Ovary (tissue), 7 donors: ENCODE measurements at regions not wholly inside any gene's neighbourhood (a gene's known extent, or its start where the extent isn't known, plus 50 kb on each side); places are given as distances from the start of the nearest gene placed in this dataset.

Experiments
- DNase-seq, 5 donors: peaks; one replicate each; pipeline ENCODE4 v3.0.0-alpha.2; 2019 to 2020
- H3K27ac ChIP-seq, 2 donors: fragments of 200-600 bp; one replicate each; pipeline versions ENCODE4 v1.5.1 to v1.8.0; 2019 to 2022
- H3K27me3 ChIP-seq: fragments of 200-600 bp; one replicate; pipeline ENCODE4 v1.8.0; 2022
- H3K36me3 ChIP-seq: fragments of 200-600 bp; sonication (generic); one replicate; pipeline ENCODE4 v1.5.1; 2019
- H3K4me1 ChIP-seq: one replicate; pipeline ENCODE4 v1.8.1; 2013; ENCODE audit warnings: mild to moderate bottlenecking, moderate library complexity; ENCODE audit not compliant: insufficient read depth
- H3K4me3 ChIP-seq: fragments of 200-600 bp; sonication (generic); one replicate; pipeline ENCODE4 v1.5.1; 2017
- H3K9me3 ChIP-seq, 2 donors: fragments of 200-600 bp in 1 of 2; sonication (generic) in 1 of 2; one replicate each; pipeline versions ENCODE4 v1.5.1 to v1.8.1; 2013 to 2019; ENCODE audit warnings: mild to moderate bottlenecking in 1 of 2, moderate library complexity in 1 of 2
- CTCF ChIP-seq, 3 donors: fragments of 450-650 bp in 2 of 3; fragments of 200-600 bp in 1 of 3; IDR thresholded peaks; one replicate each; pipeline versions ENCODE4 v1.5.1 to v1.8.0; 2016 to 2022; ENCODE audit warnings: antibody characterized with exemption in 3 of 3, mild to moderate bottlenecking in 1 of 3
- EP300 ChIP-seq: sonication (generic); formaldehyde crosslinking; IDR thresholded peaks from one replicate; pipeline ENCODE4 v1.6.1; 2017; ENCODE audit warnings: antibody characterized with exemption
- POLR2A ChIP-seq: fragments of 450-650 bp; IDR thresholded peaks from one replicate; pipeline ENCODE4 v1.6.1; 2017; ENCODE audit warnings: antibody characterized with exemption, mild to moderate bottlenecking, moderate library complexity
- WGBS, 3 donors: extraction: QIAGEN DNeasy Blood & Tissue Kit in 1 of 3; methylation state at CpG; one replicate each; pipeline versions ENCODE4 v1.1.5 to v1.1.7; 2013 to 2017; 5-methylcytosine and 5-hydroxymethylcytosine counted together
- intact Hi-C, 4 donors: fragments of 100-400 bp; cut with DNase I; formaldehyde crosslinking; loops; one replicate each; pipeline versions ENCODE4 v1.11.0 to v1.15.1; 2022 to 2023
- donor health status: DM: no; HTN: no; CAD: no; lungs with moderate emphysema.
- donor health status: DM: no; HTN: no; CAD: no.
- donor health status: Bipolar disorder and iron deficiency.
- donor health status: DM: no; HTN: no; CAD: no.
- donor health status: DM: yes; HTN: yes; CAD: no.

- Histone ChIP-seq H3K36me3 (no peaks in the 10 kb centered on the region), H3K27me3 (no peaks in the 10 kb centered on the region), H3K9me3 (no peaks in the 10 kb centered on the region), H3K4me1 (no peaks in the 10 kb centered on the region), H3K27ac (no peak overlapping the region), H3K4me3 (no peak overlapping the region)
- DNase-seq = no peak
- WGBS, 3 donors = 60 to 93% (median 65%) methylated on average over 3 of the region's 3 CpGs
- no peak for TF ChIP-seq CTCF (IDR thresholded peaks at IDR 0.05)
- intact Hi-C loops = no loop called here
These were observed 1416.0 kb upstream of the ALCAM start for GRCh38 chr3:103950676-103951075.

- 93 to 98% (median 94%) methylated on average over 2 of the region's 2 CpGs for WGBS, 3 donors
- Histone ChIP-seq H3K27me3 (no peaks in the 10 kb centered on the region), H3K36me3 (no peaks in the 10 kb centered on the region), H3K9me3 (no peaks in the 10 kb centered on the region), H3K27ac (no peak overlapping the region), H3K4me1 (no peaks in the 10 kb centered on the region), H3K4me3 (no peak overlapping the region)
- intact Hi-C loops = no loop called here
- DNase-seq = no peak
- no peak for TF ChIP-seq CTCF (IDR thresholded peaks at IDR 0.05)
- TF ChIP-seq POLR2A = no peak
- no peak for TF ChIP-seq EP300
These were observed 1412.9 kb upstream of the ALCAM start for GRCh38 chr3:103953796-103954195.

DNA sequence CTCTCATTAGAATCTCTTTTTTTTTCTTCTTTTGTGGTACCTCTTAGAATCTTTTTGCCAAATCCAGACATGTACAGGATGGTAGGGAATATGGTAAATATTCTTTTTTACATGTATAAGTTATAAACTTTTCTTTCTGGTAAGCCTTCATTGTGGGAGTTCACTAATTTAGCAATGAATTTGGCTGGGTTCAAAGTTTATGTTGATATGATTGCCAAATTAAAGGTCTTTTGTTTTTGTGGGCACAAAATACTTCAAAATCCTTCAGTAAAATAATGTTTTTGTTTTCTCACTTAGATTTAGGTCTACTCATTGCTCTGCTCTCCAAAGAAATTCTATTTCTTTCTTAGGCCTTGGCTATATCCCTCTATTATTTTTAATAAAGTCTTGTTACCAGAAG, 1405.9 kb upstream of the ALCAM start:
- intact Hi-C loops = no loop called here
- no peak overlapping the region for H3K27ac ChIP-seq
- DNase-seq = no peak
- no peaks in the 10 kb centered on the region for H3K4me1 ChIP-seq
- no peaks in the 10 kb centered on the region for H3K9me3 ChIP-seq
- H3K4me3 ChIP-seq = no peak overlapping the region
- no peak for TF ChIP-seq EP300
- no peak for TF ChIP-seq CTCF (IDR thresholded peaks at IDR 0.05)
- no peak for TF ChIP-seq POLR2A
- H3K36me3 ChIP-seq = no peaks in the 10 kb centered on the region
- no peaks in the 10 kb centered on the region for H3K27me3 ChIP-seq

DNA sequence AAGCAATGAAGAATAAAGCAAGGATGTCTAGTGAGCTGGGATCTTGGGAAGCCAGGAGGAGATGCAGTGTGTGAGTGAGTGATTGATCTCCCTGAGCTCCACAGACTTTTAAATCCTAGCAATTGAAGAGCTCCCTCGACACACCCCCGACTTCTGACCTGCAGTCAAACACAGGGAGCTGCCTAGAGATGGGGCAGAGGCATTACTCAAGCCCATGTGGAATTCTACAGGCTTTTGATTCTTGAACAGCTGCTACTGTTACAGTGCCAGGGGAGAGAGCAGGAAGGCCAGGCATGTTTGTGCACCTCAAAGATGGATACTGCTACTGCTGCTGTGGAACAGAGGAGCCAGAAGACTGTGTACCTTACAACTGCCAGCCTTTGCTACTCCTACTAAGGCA, 1403.1 kb upstream of the ALCAM start:
- TF ChIP-seq EP300 = no peak
- no peak for TF ChIP-seq POLR2A
- TF ChIP-seq CTCF (IDR thresholded peaks at IDR 0.05) = no peak
- no peaks in the 10 kb centered on the region for H3K4me1 ChIP-seq
- no peak for DNase-seq
- intact Hi-C loops = no loop called here
- no peaks in the 10 kb centered on the region for H3K9me3 ChIP-seq
- 70 to 72% (median 72%) methylated on average over 2 of the region's 2 CpGs for WGBS, 3 donors
- no peak overlapping the region for H3K27ac ChIP-seq
- no peaks in the 10 kb centered on the region for H3K36me3 ChIP-seq
- no peaks in the 10 kb centered on the region for H3K27me3 ChIP-seq
- H3K4me3 ChIP-seq = no peak overlapping the region

DNA sequence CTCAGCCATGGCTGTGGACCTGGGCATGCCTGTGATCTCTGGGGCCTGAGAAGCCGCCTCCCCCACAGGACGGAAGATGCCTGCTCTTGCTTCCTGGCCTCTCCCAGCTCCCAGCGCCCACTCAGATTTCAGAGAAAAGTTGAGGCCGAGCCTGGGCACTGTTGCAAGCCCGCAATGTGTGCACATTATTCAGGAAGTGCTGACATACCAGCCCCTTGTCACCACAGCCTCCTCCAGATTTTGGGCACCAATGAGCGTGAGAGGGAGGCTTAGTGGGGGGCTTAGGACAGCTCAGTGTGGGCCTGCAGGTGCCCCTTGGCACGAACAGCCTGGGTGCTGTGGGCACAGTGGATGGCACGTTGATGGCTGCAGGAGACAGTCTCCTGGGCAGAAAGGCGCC, 1400.9 kb upstream of the ALCAM start:
- Histone ChIP-seq H3K27ac (no peak overlapping the region), H3K9me3 (no peaks in the 10 kb centered on the region), H3K27me3 (no peaks in the 10 kb centered on the region), H3K36me3 (no peaks in the 10 kb centered on the region), H3K4me1 (no peaks in the 10 kb centered on the region), H3K4me3 (no peak overlapping the region)
- no peak for DNase-seq
- WGBS, 3 donors = 91 to 97% (median 95%) methylated on average over 8 to 9 of the region's 9 CpGs
- TF ChIP-seq EP300 (no peak), POLR2A (no peak), CTCF (IDR thresholded peaks at IDR 0.05) (no peak)
- intact Hi-C loops = no loop called here
